ENCODE measurements at regions not wholly inside any gene's neighbourhood (a gene's known extent, or its start where the extent isn't known, plus 50 kb on each side); places are given as distances from the start of the nearest gene placed in this dataset.

- WGBS, 5 donors: 72 to 91% (median 85%) methylated on average over 5 of the region's 5 CpGs
- Histone ChIP-seq H3K9me3 (no peaks in the 10 kb centered on the region), H3K4me1 (peaks cover 0 to 10% (median 4%) of the 10 kb centered on the region in 4 donors), H3K27ac (no peak overlapping the region), H3K36me3 (no peaks in the 10 kb centered on the region), H3K4me3 (no peak overlapping the region), H3K27me3 (peaks cover 0 to 45% (median 3%) of the 10 kb centered on the region in 3 donors)
- no peak for DNase-seq
- no peak for TF ChIP-seq CTCF (IDR thresholded peaks at IDR 0.05)
- no peak for TF ChIP-seq EP300 (IDR thresholded peaks at IDR 0.05)
- no peak for TF ChIP-seq POLR2AphosphoS5 (IDR thresholded peaks at IDR 0.05)
- TF ChIP-seq POLR2A (IDR thresholded peaks at IDR 0.05): no peak
- intact Hi-C loops (cut with DNase I; ENCODE audit: low total_unique reads): no loop called here
Observed at GRCh38 chr5:73369278-73369677, 79.3 kb downstream of the FOXD1 start.

- Histone ChIP-seq H3K9me3 (no peaks in the 10 kb centered on the region), H3K4me1 (peaks cover 0 to 10% (median 4%) of the 10 kb centered on the region in 4 donors), H3K27me3 (peaks cover 0 to 39% (median 0%) of the 10 kb centered on the region in 3 donors), H3K27ac (no peak overlapping the region), H3K36me3 (no peaks in the 10 kb centered on the region), H3K4me3 (no peak overlapping the region)
- 85 to 97% (median 90%) methylated on average over 2 of the region's 2 CpGs for WGBS, 5 donors
- intact Hi-C loops (cut with DNase I; ENCODE audit: low total_unique reads): no loop called here
- no peak for DNase-seq
- TF ChIP-seq EP300 (IDR thresholded peaks at IDR 0.05) (no peak), POLR2AphosphoS5 (IDR thresholded peaks at IDR 0.05) (no peak), POLR2A (IDR thresholded peaks at IDR 0.05) (no peak), CTCF (IDR thresholded peaks at IDR 0.05) (no peak)
Observed at GRCh38 chr5:73367650-73368049, 80.9 kb downstream of the FOXD1 start.

GRCh38 chr5:73365990-73366667 is 82.4 kb downstream of the FOXD1 start:
- no peak overlapping the region for H3K4me3 ChIP-seq
- TF ChIP-seq POLR2A (IDR thresholded peaks at IDR 0.05) (no peak), EP300 (IDR thresholded peaks at IDR 0.05) (no peak), CTCF (IDR thresholded peaks at IDR 0.05) (no peak), POLR2AphosphoS5 (IDR thresholded peaks at IDR 0.05) (no peak)
- no peaks in the 10 kb centered on the region for H3K36me3 ChIP-seq
- DNase-seq: no peak
- intact Hi-C loops (cut with DNase I; ENCODE audit: low total_unique reads): no loop called here
- H3K9me3 ChIP-seq: no peaks in the 10 kb centered on the region
- H3K4me1 ChIP-seq: peaks cover 0 to 8% (median 2%) of the 10 kb centered on the region in 4 donors
- no peak overlapping the region for H3K27ac ChIP-seq
- H3K27me3 ChIP-seq: peaks cover 0 to 30% (median 2%) of the 10 kb centered on the region in 3 donors
- 77 to 88% (median 82%) methylated on average over 12 of the region's 12 CpGs for WGBS, 5 donors

- no peak for DNase-seq
- Histone ChIP-seq H3K4me1 (peaks cover 0 to under 1% (median 0%) of the 10 kb centered on the region in 4 donors), H3K27me3 (peaks cover 0 to 25% (median 4%) of the 10 kb centered on the region in 3 donors), H3K27ac (no peak overlapping the region), H3K9me3 (no peaks in the 10 kb centered on the region), H3K4me3 (no peak overlapping the region), H3K36me3 (no peaks in the 10 kb centered on the region)
- WGBS, 5 donors: 59 to 73% (median 67%) methylated on average over 4 of the region's 4 CpGs
- TF ChIP-seq POLR2AphosphoS5 (IDR thresholded peaks at IDR 0.05) (no peak), CTCF (IDR thresholded peaks at IDR 0.05) (no peak), POLR2A (IDR thresholded peaks at IDR 0.05) (no peak), EP300 (IDR thresholded peaks at IDR 0.05) (no peak)
- intact Hi-C loops (cut with DNase I; ENCODE audit: low total_unique reads): no loop called here
Observed at GRCh38 chr5:73365301-73365853, 83.2 kb downstream of the FOXD1 start.

Data from stomach (tissue), 8 donors.